ENCODE measurements at regions not wholly inside any gene's neighbourhood (a gene's known extent, or its start where the extent isn't known, plus 50 kb on each side); places are given as distances from the start of the nearest gene placed in this dataset.
A peak's percentile ranks its signal among the peaks of the same experiment; 100 is the strongest.
"Not testable (repeated sequence)": the region's sequence is repeated elsewhere in the genome, so short reads cannot be mapped to it uniquely, and the experiment has no call there.

GRCh38 chr3:75176937-75177336 lies 487.2 kb upstream of the FRG2C start:
- Histone ChIP-seq H3K36me3 (ENCODE audit: control insufficient read depth, insufficient read depth, low read length) (no peaks in the 10 kb centered on the region), H3K4me1 (ENCODE audit: control insufficient read depth, insufficient read depth, low read length, poor library complexity, severe bottlenecking) (no peaks in the 10 kb centered on the region), H3K27ac (ENCODE audit: insufficient read depth, low read length, poor library complexity, severe bottlenecking) (no peak overlapping the region), H3K27me3 (replicated peaks; ENCODE audit: control insufficient read depth, insufficient read depth, low read length, poor library complexity, severe bottlenecking) (no peaks in the 10 kb centered on the region), H3K9me3 (ENCODE audit: control insufficient read depth, low read length) (no peaks in the 10 kb centered on the region), H3K4me3 (ENCODE audit: insufficient read depth, low read depth, low read length, poor library complexity, severe bottlenecking) (no peak overlapping the region)
- no peak for DNase-seq

- Histone ChIP-seq H3K27me3 (replicated peaks; ENCODE audit: control insufficient read depth, insufficient read depth, low read length, poor library complexity, severe bottlenecking) (no peaks in the 10 kb centered on the region), H3K4me1 (ENCODE audit: control insufficient read depth, insufficient read depth, low read length, poor library complexity, severe bottlenecking) (no peaks in the 10 kb centered on the region), H3K9me3 (ENCODE audit: control insufficient read depth, low read length) (no peaks in the 10 kb centered on the region), H3K27ac (ENCODE audit: insufficient read depth, low read length, poor library complexity, severe bottlenecking) (no peak overlapping the region), H3K36me3 (ENCODE audit: control insufficient read depth, insufficient read depth, low read length) (no peaks in the 10 kb centered on the region), H3K4me3 (ENCODE audit: insufficient read depth, low read depth, low read length, poor library complexity, severe bottlenecking) (no peak overlapping the region)
- DNase-seq = no peak
Measured at GRCh38 chr3:75180235-75180944, 483.7 kb upstream of the FRG2C start.

GRCh38 chr3:75180945-75181298 lies 483.2 kb upstream of the FRG2C start:
- Histone ChIP-seq H3K9me3 (ENCODE audit: control insufficient read depth, low read length) (no peaks in the 10 kb centered on the region), H3K27ac (ENCODE audit: insufficient read depth, low read length, poor library complexity, severe bottlenecking) (no peak overlapping the region), H3K4me1 (ENCODE audit: control insufficient read depth, insufficient read depth, low read length, poor library complexity, severe bottlenecking) (no peaks in the 10 kb centered on the region), H3K27me3 (replicated peaks; ENCODE audit: control insufficient read depth, insufficient read depth, low read length, poor library complexity, severe bottlenecking) (no peaks in the 10 kb centered on the region), H3K36me3 (ENCODE audit: control insufficient read depth, insufficient read depth, low read length) (no peaks in the 10 kb centered on the region), H3K4me3 (ENCODE audit: insufficient read depth, low read depth, low read length, poor library complexity, severe bottlenecking) (no peak overlapping the region)
- no peak for DNase-seq

GRCh38 chr3:75188962-75189361 lies 475.2 kb upstream of the FRG2C start:
- H3K4me3 ChIP-seq (ENCODE audit: insufficient read depth, low read depth, low read length, poor library complexity, severe bottlenecking) = no peak overlapping the region
- H3K9me3 ChIP-seq (ENCODE audit: control insufficient read depth, low read length) = no peaks in the 10 kb centered on the region
- no peaks in the 10 kb centered on the region for H3K36me3 ChIP-seq (ENCODE audit: control insufficient read depth, insufficient read depth, low read length)
- no peaks in the 10 kb centered on the region for H3K4me1 ChIP-seq (ENCODE audit: control insufficient read depth, insufficient read depth, low read length, poor library complexity, severe bottlenecking)
- DNase-seq = no peak
- no peak overlapping the region for H3K27ac ChIP-seq (ENCODE audit: insufficient read depth, low read length, poor library complexity, severe bottlenecking)
- no peaks in the 10 kb centered on the region for H3K27me3 ChIP-seq (replicated peaks; ENCODE audit: control insufficient read depth, insufficient read depth, low read length, poor library complexity, severe bottlenecking)

GRCh38 chr3:75192146-75192616 lies 471.9 kb upstream of the FRG2C start:
- no peaks in the 10 kb centered on the region for H3K36me3 ChIP-seq (ENCODE audit: control insufficient read depth, insufficient read depth, low read length)
- H3K27me3 ChIP-seq (replicated peaks; ENCODE audit: control insufficient read depth, insufficient read depth, low read length, poor library complexity, severe bottlenecking) = no peaks in the 10 kb centered on the region
- DNase-seq = peak in 1 of 3 donors; percentile 23

GRCh38 chr3:75193797-75194196 lies 470.3 kb upstream of the FRG2C start:
- Histone ChIP-seq H3K4me1 (ENCODE audit: control insufficient read depth, insufficient read depth, low read length, poor library complexity, severe bottlenecking) (no peaks in the 10 kb centered on the region), H3K27me3 (replicated peaks; ENCODE audit: control insufficient read depth, insufficient read depth, low read length, poor library complexity, severe bottlenecking) (no peaks in the 10 kb centered on the region), H3K4me3 (ENCODE audit: insufficient read depth, low read depth, low read length, poor library complexity, severe bottlenecking) (no peak overlapping the region), H3K27ac (ENCODE audit: insufficient read depth, low read length, poor library complexity, severe bottlenecking) (no peak overlapping the region), H3K9me3 (ENCODE audit: control insufficient read depth, low read length) (no peaks in the 10 kb centered on the region), H3K36me3 (ENCODE audit: control insufficient read depth, insufficient read depth, low read length) (no peaks in the 10 kb centered on the region)
- no peak for DNase-seq

More at GRCh38 chr3:75192146-75192616, 471.9 kb upstream of the FRG2C start:
- Histone ChIP-seq H3K4me3 (ENCODE audit: insufficient read depth, low read depth, low read length, poor library complexity, severe bottlenecking) (no peak overlapping the region), H3K9me3 (ENCODE audit: control insufficient read depth, low read length) (no peaks in the 10 kb centered on the region), H3K27ac (ENCODE audit: insufficient read depth, low read length, poor library complexity, severe bottlenecking) (no peak overlapping the region), H3K4me1 (ENCODE audit: control insufficient read depth, insufficient read depth, low read length, poor library complexity, severe bottlenecking) (no peaks in the 10 kb centered on the region)

GRCh38 chr3:75214332-75214731 lies 449.8 kb upstream of the FRG2C start:
- not testable (repeated sequence) for DNase-seq

GRCh38 chr3:75218577-75218976 lies 445.6 kb upstream of the FRG2C start:
- Histone ChIP-seq H3K4me1 (ENCODE audit: control insufficient read depth, insufficient read depth, low read length, poor library complexity, severe bottlenecking) (no peaks in the 10 kb centered on the region), H3K36me3 (ENCODE audit: control insufficient read depth, insufficient read depth, low read length) (no peaks in the 10 kb centered on the region), H3K27me3 (replicated peaks; ENCODE audit: control insufficient read depth, insufficient read depth, low read length, poor library complexity, severe bottlenecking) (no peaks in the 10 kb centered on the region), H3K9me3 (ENCODE audit: control insufficient read depth, low read length) (no peaks in the 10 kb centered on the region), H3K4me3 (ENCODE audit: insufficient read depth, low read depth, low read length, poor library complexity, severe bottlenecking) (no peak overlapping the region), H3K27ac (ENCODE audit: insufficient read depth, low read length, poor library complexity, severe bottlenecking) (no peak overlapping the region)
- no peak for DNase-seq

More at GRCh38 chr3:75214332-75214731, 449.8 kb upstream of the FRG2C start:
- not testable (repeated sequence) for H3K27ac ChIP-seq (ENCODE audit: insufficient read depth, low read length, poor library complexity, severe bottlenecking); H3K9me3 ChIP-seq (ENCODE audit: control insufficient read depth, low read length); H3K4me1 ChIP-seq (ENCODE audit: control insufficient read depth, insufficient read depth, low read length, poor library complexity, severe bottlenecking); H3K36me3 ChIP-seq (ENCODE audit: control insufficient read depth, insufficient read depth, low read length); H3K27me3 ChIP-seq (replicated peaks; ENCODE audit: control insufficient read depth, insufficient read depth, low read length, poor library complexity, severe bottlenecking); H3K4me3 ChIP-seq (ENCODE audit: insufficient read depth, low read depth, low read length, poor library complexity, severe bottlenecking)

- H3K27me3 ChIP-seq (replicated peaks; ENCODE audit: control insufficient read depth, insufficient read depth, low read length, poor library complexity, severe bottlenecking) = no peaks in the 10 kb centered on the region
- H3K4me3 ChIP-seq (ENCODE audit: insufficient read depth, low read depth, low read length, poor library complexity, severe bottlenecking) = no peak overlapping the region
- H3K9me3 ChIP-seq (ENCODE audit: control insufficient read depth, low read length) = no peaks in the 10 kb centered on the region
- no peak for DNase-seq
- no peak overlapping the region for H3K27ac ChIP-seq (ENCODE audit: insufficient read depth, low read length, poor library complexity, severe bottlenecking)
- H3K4me1 ChIP-seq (ENCODE audit: control insufficient read depth, insufficient read depth, low read length, poor library complexity, severe bottlenecking) = no peaks in the 10 kb centered on the region
- no peaks in the 10 kb centered on the region for H3K36me3 ChIP-seq (ENCODE audit: control insufficient read depth, insufficient read depth, low read length)
Measured at GRCh38 chr3:75220932-75221331, 443.2 kb upstream of the FRG2C start.

GRCh38 chr3:75224412-75224811 lies 439.7 kb upstream of the FRG2C start:
- H3K4me1 ChIP-seq (ENCODE audit: control insufficient read depth, insufficient read depth, low read length, poor library complexity, severe bottlenecking) = no peaks in the 10 kb centered on the region
- DNase-seq = no peak
- H3K36me3 ChIP-seq (ENCODE audit: control insufficient read depth, insufficient read depth, low read length) = no peaks in the 10 kb centered on the region
- no peaks in the 10 kb centered on the region for H3K27me3 ChIP-seq (replicated peaks; ENCODE audit: control insufficient read depth, insufficient read depth, low read length, poor library complexity, severe bottlenecking)
- no peaks in the 10 kb centered on the region for H3K9me3 ChIP-seq (ENCODE audit: control insufficient read depth, low read length)
- H3K4me3 ChIP-seq (ENCODE audit: insufficient read depth, low read depth, low read length, poor library complexity, severe bottlenecking) = no peak overlapping the region
- H3K27ac ChIP-seq (ENCODE audit: insufficient read depth, low read length, poor library complexity, severe bottlenecking) = no peak overlapping the region

Measured in effector memory CD4-positive, alpha-beta T cell (primary cell).